Activated naive CD4-positive, alpha-beta T cell treated with Interleukin-2 at 50 U/mL for 16 hours (primary cell): ENCODE measurements at regions not wholly inside any gene's neighbourhood (a gene's known extent, or its start where the extent isn't known, plus 50 kb on each side); places are given as distances from the start of the nearest gene placed in this dataset.

Experiments
- DNase-seq: peaks from one replicate; pipeline ENCODE4 v3.0.0-alpha.2; 2020

DNA sequence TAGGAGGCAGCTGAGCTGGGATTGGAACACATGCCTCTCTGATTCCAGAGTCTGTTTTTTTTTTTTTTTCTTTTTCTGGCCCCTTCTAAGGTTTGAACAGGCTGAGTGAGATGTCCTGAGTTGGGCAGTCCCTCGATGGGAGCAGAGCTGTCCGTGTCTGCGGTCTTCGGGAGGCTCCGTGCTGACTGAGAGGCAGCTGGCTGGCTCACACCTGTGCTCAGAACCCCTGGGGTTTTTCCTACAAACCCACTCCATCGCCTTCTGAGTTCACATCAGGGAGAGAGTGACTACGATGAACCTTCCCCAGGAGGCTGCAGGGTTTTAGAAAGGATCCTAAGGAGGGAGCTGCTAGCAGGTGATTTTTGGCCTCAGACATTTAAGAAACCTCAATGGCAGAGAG lies 92.5 kb downstream of the IRF8 start:
- no peak for DNase-seq

DNA sequence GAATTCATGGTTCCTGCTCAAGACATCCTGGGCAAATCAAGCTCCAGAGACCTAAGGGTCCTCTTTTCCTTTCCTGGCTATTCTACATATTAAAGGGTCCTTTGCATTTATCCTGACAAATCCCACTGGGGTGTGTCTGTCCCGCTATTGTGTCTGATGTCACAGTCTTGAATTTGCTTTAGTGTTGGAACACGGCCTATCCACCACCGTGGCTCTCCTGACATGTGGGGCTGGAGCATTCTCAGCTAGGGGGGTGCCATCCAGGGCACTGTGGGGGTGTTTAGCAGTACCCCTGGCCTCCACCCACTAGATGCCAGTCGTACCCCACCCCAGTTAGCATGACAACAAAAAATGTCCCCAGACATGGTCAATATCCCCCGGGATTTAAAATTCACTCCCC lies 92.9 kb downstream of the IRF8 start:
- DNase-seq = no peak

DNA sequence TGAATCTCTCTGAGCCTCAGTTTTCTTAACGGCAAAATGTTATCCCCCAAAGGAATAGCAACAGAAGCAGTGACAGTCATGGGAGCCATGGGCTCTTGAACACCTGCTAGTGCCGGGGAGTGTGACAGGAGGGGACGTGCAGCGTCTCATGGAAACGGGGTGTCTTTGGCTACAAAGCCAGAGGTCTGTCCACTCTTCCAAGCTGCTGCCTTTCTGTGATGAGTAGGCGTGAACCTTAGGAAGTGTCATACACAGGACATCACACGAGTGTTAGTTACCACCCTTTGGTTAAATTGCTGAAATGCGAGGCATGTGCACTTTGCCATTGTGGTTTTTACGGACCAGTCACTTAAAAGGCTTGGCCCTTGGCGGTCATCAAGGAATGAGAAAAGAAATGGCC lies 93.4 kb downstream of the IRF8 start:
- DNase-seq = no peak

DNA sequence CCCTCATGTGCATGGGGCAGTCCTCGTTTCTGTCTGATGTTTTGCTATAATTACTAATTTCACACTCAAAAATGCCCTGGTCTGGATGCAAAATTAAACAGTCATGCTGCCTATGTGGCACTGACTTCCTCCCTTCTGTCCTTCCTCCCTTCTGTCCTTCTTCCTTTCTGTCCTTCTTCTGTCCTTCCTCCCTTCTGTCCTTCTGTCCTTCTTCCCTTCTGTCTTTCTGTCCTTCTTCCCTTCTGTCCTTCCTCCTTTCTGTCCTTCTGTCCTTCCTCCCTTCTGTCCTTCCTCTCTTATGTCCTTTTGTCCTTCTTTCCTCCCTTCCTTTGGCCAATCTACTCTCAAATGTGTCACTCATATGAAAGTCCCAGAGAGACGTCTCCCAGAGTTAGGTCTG lies 93.8 kb downstream of the IRF8 start:
- no peak for DNase-seq

DNA sequence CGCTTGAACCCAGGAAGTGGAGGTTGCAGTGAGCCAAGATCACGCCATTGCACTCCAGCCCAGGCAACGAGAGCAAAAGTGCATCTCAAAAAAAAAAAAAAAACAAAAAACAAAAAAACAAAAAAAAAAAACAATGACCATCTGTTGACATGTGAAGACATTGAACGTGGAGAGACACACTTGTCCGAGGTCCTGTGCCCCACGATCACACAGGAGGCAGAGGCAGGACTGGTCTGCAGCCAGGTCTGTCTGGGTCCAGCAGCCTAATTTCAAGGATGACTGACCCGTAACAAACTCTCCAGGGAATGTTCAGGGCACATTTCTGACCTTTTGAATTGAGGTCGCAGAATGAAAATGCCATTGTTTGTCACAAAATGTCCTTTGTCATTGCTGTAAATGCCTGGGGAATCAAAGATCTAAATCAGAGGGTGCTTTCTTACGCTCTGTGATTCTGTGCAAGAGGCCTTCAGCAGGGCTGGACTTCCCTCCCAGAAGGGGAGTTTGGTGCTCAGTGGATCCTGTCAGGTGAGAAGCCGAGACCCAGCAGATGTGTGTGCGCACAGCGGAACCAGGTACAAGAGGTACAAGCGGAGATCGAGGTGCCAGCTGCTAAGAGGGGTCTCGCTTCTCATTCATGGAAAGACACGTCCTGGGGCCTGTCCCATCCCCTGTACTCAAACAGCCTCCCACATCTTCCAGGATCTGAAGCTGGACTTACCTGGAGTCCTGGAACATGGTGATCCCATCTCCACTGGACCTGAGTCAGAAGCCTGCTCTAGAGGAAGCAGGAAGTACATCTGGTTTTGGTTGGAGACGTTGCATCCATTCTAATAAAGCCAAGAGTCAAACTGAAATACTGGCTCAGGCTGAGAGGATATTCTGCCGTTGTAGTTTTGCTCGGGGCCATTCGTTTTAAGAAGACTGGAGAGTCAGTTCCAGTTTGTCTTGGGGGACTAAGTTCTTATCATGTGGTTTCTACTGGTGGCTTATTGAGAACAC lies 95.8 kb downstream of the IRF8 start:
- DNase-seq = no peak

DNA sequence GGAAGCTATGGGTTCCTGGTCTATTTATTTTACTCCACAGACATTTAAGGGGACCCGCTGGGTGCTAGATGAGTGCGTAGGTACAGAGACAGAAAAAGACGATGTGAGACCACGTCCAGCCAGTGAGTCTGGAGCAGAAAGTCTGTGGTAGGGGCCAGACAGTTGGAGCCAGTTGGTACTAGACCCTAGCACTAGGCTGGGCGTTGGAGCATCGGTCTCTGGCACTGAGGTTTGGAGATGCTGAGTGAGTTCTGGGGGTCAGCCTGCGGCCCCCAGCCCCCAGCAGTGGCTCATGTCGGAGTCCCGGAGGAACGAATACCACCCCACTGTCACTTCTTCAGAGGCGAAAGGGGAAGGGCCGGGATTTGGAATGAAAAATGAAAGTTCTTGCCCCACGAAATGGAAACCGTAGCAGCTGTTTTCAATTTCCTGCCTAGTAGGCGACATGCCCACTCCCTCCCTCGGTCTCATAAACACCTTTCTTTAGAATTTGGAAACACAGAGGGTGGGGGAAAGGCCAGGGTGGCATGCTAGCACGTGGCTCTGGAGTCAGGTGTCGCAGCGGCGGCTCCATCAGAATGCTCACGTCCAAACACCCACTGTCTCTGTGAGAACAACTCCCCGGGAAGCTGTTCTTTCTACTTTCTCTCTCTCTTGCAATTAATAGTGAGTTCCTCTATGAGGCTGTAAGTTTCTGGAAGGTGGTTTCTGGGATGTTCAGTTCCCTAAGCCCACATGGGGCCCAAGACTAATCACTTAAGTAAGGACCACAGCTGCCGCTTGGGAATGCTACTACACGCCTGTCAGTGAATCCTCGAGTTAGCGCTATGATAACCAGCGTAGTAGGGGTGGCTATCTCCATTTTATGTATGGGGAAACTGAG lies 96.8 kb downstream of the IRF8 start:
- DNase-seq = peak; percentile 25

DNA sequence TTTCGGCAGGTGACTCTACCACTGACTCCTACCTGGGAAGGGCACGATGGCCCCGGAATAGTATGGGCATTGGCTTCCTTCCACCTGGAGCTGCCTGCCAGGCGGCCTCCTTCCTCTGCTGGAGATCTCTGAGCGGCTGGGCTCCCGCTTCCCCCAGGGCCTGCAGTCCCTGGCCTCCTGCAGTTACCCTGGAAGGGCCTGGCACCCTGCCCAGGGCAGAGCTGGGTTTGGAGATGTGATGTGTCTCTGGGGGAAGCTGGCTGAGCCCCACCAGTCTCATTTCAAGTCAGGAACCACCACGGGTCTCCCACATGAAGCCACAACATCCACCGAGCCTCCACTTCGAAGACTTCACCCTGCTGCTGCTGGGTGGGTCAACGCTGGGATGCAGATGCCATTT lies 97.9 kb downstream of the IRF8 start:
- no peak for DNase-seq

DNA sequence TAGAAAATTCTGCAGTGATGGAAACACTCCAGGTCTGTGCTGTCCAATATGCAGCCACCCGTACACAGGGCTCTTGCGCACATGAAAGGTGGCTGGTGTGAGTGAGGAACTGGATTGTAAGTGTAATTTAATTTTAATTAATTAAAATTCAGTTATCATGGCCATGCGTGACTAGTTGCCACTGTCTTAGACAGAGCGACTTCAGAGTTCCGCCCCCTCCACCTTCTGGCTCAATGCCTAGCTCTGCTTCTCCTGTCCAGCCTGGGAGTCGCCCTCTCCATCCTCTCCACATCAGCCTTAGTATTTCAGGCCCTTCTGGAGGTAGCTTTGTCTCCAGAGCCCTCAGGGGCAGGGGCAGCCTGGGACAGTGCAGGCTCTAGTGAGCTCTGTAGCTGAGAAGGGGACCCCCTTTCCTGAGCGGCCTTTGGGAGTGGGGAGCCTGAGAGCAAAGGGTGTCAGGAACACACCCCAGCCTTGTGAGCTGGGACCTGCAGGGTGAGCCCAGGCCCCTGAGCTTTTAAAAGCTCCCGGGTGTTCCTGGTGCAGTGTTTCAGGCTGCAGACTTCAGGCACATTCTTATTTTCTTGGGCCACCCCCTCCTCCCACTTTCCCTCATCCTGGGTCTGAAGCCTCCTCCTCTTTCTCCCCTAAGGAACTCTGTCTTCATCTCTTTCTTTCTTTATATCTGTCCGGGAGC lies 99.4 kb downstream of the IRF8 start:
- DNase-seq = no peak

DNA sequence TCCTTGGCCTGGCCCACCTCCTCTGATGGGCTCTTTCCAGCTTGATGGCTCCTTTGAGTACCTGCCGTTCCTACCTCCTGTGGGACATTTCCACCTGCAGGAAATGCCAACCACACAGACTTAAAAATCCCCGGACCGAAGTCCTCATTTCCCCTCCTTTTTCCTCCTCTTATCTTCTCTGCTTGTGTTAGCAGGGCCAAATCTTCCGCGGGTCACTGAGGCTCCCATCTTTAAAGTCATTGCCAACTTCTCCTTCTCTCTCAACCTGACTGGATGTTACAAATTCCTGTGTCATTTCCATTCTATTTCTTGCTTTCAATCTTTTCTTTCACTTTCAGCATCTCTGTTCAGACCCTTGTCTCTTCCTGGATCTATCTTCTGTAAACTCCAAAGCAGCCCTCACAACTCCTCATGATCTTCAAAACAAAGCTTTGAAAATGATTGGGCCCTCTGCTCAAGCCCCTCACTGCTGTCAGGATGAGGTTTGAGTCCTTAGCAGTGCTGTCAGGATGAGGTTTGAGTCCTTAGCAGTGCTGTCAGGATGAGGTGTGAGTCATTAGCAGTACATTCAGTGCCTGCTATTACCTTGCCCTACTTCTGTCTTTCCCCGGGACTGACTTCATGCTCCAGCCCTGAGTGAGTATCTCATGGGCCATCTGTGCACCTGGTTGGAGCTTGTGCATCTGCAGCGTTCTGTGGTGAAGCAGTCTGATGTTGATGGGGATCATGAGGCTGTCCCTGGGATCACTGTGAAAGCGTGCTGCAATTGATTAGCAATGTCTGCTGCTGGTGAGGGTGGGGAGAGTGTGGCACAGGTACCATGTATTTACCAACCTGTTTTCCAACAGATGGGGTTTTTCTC lies 100.1 kb downstream of the IRF8 start:
- DNase-seq = no peak

DNA sequence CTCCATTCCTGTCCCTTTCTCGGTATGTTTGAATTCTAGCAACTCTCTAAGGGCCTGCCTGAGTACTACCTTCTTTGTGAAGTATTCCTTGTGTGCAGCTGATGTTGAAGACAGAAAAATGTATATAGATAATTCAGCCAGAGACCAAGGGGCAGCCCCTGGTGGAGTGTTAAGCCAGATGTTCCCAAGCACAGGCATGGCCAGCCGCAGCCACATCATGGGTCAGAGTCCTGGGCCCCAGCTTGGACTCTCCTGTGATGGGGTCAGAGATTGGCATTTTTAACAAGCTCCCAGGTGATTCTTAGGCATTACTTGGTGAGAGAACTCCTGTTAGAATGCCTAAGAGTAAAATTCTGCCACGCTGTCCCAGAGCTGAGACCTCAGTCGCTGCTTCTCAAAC lies 100.8 kb downstream of the IRF8 start:
- DNase-seq = no peak

DNA sequence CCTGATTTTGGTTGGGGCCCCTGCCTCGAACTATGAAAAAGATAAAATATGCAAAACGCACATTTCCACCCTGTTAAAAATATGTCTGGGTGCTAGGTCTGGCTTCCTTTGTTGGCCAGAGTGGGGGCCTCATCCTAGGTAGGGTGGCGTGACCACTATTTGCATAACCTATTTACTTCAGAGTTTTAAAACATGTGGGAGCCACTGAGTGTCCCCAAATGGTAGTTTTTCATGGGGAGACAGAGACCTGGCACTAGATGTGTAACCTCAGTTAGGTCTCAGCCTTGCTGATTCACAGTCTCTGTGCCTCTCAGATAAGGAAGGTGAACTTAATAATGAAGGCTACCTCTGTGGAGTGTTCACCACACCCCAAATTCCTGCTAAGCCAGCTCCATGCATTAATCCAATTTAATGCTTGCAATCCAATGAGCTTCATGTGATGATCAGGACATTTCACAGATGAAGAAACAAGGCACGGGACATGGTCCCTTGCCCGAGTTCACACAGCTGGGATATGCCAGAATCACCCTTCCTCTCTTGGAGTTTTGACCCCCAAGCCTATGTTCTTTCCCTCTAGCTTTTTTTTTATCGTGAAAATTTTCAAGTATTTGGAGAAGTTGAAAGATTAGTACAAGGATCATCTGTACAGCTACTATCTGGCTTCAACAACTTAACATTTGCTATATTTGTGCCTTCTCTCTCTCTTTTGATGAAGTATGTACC lies 103.4 kb downstream of the IRF8 start:
- no peak for DNase-seq

DNA sequence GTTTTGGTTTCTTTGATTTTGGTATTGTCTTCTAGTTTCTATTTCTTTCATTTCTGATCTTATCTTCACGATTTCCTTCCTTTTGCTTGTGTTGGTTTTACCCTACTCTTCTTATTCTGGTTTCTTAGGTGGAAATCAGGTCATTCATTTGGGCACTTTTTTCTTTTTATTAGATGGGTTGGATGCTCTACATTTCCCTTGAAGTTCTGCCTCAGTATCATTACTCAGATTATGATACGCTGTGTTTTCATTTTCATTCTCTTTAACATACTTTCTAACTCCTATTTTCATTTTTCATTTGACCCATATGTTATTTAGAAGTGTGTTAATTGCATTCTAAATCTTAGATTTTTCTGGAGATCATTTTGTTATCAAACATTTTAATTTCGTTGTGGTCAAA lies 108.6 kb downstream of the IRF8 start:
- no peak for DNase-seq

DNA sequence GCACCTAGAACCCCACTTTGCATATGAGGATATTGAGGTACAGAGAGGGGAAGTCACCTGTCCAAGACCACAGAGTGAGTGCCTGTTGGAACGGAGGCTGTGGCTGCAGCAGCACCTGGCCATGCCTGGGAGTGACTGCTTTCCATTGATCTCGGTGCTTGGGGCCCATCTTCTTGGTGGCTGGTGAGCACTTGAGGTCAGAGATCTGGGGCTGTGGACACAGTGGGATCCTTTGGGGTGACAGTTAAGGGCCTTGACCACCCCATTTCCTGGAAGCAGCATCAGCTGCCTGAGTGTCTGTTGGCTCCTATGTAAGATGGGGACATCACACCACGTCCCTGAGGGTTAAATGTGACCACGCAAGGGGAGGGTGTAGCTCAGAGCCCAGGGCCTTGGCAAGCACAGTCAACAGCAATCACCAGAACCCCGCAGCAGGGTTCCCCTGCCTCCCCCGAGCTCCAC lies 111.7 kb downstream of the IRF8 start:
- DNase-seq = no peak

DNA sequence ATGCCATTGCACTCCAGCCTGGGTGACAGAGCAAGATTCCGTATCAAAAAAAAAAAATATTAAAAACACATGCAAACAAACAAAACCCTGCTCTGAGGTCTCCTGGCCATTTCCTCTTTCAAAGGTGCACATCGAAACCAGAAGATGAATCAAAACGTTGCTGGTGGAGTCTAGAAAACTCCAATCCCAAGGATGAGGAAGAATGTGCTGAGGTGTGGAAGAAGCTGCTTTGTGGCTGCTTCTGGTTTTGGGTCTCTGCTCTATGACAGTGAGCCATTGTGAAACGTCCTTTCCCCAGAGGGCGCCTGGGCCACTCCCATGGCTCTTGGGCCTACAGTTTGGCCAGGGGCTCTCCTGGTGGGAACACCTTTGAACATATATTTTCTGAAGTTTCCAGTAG lies 112.6 kb downstream of the IRF8 start:
- DNase-seq = no peak

DNA sequence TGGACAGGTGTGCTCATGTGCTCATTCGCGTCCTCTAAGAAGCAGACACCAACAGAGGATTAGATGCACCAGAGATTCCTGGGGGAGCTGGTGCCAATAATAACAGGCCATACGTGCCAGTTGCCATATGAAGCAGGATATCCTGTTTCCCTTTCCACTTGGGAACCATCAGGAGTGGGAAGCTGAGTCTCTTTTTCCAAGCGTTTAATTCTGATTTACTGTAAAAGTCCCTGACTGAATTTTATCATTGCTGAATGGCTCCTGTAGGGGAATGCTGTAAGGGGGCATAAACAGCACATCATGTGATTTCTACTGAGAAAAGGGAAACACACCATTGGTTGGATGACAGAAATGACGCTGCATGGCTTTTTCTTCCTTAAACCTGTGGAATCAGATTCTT lies 113.3 kb downstream of the IRF8 start:
- no peak for DNase-seq

DNA sequence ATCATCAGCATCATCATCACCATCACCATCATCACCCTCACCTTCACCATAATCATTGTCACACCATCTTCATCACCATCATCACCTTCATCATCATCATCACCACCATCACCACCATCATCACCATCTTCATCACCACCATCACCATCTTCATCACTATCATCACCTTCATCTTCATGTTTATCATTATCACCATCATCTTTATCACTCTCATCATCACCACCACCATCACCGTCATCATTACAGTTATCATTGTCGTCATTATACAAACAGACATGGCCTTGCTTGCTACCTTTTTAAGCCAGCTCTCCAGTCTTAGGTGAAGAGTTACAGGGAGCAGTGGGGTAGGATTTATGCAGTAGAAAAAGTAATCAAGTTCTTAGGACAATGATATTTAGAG lies 114.9 kb downstream of the IRF8 start:
- no peak for DNase-seq

DNA sequence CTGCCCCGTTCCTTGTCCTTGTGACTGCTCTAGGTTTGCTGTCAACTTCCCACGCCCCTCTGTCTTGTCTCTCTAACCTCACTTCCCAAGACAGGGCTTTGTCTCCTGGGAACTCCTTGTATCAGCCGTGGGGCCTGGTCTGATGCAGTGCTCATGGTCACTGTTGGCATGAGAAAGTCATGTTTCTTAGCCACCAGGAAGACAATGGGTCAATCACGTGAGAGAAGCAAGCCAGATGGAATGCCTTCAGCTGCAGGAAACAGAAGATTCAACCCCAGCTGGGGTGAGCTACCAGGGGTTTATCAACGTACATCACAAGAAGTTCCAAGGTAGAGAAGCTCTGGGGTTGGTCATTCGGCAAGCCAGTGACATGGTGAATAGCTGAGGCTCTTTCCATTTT lies 116.6 kb downstream of the IRF8 start:
- DNase-seq = no peak

DNA sequence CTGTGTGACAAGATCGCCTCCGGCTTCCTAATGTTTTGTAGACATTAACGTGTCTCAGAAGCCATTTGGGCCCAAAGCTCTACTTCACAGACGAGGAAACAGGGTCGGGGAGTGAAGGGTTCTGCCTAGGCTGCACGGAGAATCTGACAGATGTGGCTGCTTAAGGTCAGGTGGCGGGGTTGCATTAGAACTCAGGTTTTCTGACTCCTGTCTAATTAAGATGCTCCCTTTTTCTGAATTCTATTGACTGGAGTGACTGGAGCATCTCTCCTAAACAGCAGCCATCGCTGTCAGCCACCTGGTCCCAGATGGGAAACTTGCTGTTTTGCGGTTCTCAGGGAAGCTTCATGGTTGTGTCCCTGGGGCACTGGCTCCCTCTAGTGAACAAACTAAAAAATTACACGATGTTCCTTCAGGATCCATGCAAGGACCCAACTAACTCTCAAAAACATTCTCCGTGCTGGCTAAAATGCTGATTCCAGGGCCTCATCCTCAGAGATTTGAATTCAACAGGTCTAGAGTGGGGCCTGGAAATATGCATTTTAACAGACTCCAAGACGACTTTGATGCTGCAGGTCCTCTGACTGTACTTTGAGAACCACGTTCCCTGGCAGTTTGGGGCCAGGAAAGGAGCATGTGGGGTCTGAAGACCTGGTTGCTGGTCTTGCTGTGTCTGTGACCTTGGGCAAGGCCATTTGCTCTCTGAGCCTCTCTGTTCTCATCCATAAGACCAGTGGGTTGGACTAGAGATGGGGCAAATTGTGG lies 117.4 kb downstream of the IRF8 start:
- peak; percentile 35 for DNase-seq

DNA sequence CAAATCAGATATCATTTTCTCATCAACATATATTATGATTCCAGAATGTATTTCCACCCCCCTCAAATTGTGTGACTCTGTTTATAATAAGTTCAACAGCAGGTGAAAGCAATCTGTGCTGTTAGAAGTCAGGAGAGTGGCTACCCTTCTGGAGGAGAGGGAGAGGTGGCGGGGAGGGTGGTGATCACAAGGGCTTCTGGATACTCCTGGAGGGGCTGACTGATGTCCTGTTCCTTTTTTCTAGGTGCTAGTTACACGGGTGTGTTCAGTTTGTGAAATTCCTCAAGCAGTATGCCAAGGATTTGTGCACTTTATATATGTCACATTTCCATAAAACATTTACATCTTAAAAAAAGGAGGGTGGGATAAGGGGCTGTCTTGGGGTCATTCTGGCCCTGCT lies 119.1 kb downstream of the IRF8 start:
- DNase-seq = no peak

DNA sequence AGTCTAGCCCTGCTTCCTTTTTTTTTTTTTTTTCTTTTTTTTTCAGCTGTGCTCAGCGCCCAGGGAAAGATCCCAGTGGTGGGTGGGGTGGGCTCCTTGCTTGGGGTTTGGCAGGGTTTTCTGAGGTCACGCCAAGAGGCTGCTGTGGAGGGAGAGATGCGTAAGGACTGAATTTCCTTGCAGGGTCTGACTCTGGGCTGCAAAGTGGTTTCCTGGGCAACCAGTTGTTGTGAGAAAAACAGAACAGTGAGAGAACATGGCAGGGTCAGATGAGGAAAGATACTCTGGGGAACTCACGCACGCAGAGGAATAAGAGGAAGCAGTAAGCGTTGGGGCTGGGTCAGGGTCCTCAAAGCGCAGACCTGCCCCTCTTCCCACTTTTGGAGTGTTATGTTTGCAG lies 119.5 kb downstream of the IRF8 start:
- DNase-seq = no peak

DNA sequence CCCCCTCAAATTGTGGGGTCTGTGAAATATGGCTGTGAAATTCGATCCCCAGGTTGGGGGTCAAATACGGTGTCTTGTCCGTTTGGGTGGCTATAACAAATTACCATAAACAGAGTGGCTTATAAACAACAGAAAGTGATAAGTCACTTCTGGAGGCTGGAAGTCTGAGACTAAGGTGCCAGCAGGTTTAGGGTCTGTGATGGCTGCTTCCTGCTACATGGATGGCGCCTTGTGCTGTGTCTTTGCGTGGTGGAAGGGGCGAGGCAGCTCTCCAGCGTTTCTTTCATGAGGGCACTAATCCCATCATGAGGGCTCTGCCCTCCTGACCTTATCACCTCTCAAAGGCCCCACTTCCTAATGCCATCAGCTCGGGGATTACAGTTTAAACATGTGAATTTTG lies 120.0 kb downstream of the IRF8 start:
- no peak for DNase-seq
